ENCODE measurements at regions not wholly inside any gene's neighbourhood (a gene's known extent, or its start where the extent isn't known, plus 50 kb on each side); places are given as distances from the start of the nearest gene placed in this dataset.

- no peaks in the 10 kb centered on the region for H3F3A ChIP-seq (ENCODE audit: insufficient read depth, low read length)
- no peaks in the 10 kb centered on the region for H4K20me1 ChIP-seq (ENCODE audit: insufficient read depth, low read length)
- no peaks in the 10 kb centered on the region for H3K79me2 ChIP-seq (ENCODE audit: insufficient read depth, low read length)
- H3K4me2 ChIP-seq (ENCODE audit: low read length) = no peak overlapping the region
- H3K9me2 ChIP-seq (ENCODE audit: low read depth, low read length) = no peaks in the 10 kb centered on the region
- no peak for TF ChIP-seq EZH2 (IDR thresholded peaks at IDR 0.05; ENCODE audit: borderline replicate concordance, low read length)
- TF ChIP-seq CTCF (IDR thresholded peaks at IDR 0.05; ENCODE audit: low read length) = no peak
- H3K27ac ChIP-seq (ENCODE audit: low read depth, low read length, poor library complexity, severe bottlenecking) = no peak overlapping the region
- H3K9ac ChIP-seq (ENCODE audit: low read length) = no peak overlapping the region
- H2AFZ ChIP-seq (ENCODE audit: low read length) = no peak overlapping the region
- no peaks in the 10 kb centered on the region for H3K36me3 ChIP-seq (ENCODE audit: insufficient read depth, low read length)
- H3K9me3 ChIP-seq (ENCODE audit: low read length) = no peaks in the 10 kb centered on the region
- H3K4me3 ChIP-seq (ENCODE audit: low read depth, low read length, poor library complexity, severe bottlenecking) = no peak overlapping the region
- no peaks in the 10 kb centered on the region for H3K4me1 ChIP-seq (ENCODE audit: insufficient read depth, low read length, severe bottlenecking)
- no peaks in the 10 kb centered on the region for H3K27me3 ChIP-seq (ENCODE audit: insufficient read depth, low read length)
Measured at GRCh38 chr2:18167871-18168270, 289.4 kb downstream of the KCNS3 start.

DNA sequence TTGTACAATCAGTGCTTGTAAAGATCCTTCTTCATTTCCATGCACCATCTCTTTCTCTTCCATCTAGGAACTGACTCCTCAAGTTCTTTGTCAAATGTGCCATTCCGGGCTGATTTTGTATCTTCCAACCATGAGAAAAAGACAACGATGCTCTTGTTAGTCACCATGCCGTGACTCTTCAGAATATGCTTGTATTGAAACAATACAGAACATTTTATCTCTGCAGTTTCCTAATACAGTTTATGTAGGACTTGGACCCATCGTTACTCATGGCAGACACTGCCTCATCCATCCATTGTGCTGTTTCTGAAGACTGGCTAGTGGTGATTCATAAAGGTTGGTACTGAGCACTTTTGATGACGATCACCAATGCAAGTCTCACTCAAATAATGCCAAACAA is 283.2 kb downstream of the KCNS3 start:
- TF ChIP-seq EZH2 (IDR thresholded peaks at IDR 0.05; ENCODE audit: borderline replicate concordance, low read length) (no peak), CTCF (IDR thresholded peaks at IDR 0.05; ENCODE audit: low read length) (no peak)
- Histone ChIP-seq H3K4me3 (ENCODE audit: low read depth, low read length, poor library complexity, severe bottlenecking) (no peak overlapping the region), H3K36me3 (ENCODE audit: insufficient read depth, low read length) (no peaks in the 10 kb centered on the region), H3K27ac (ENCODE audit: low read depth, low read length, poor library complexity, severe bottlenecking) (no peak overlapping the region), H3K79me2 (ENCODE audit: insufficient read depth, low read length) (no peaks in the 10 kb centered on the region), H3F3A (ENCODE audit: insufficient read depth, low read length) (no peaks in the 10 kb centered on the region), H3K9me2 (ENCODE audit: low read depth, low read length) (no peaks in the 10 kb centered on the region), H4K20me1 (ENCODE audit: insufficient read depth, low read length) (no peaks in the 10 kb centered on the region), H2AFZ (ENCODE audit: low read length) (no peak overlapping the region), H3K9ac (ENCODE audit: low read length) (no peak overlapping the region), H3K9me3 (ENCODE audit: low read length) (no peaks in the 10 kb centered on the region), H3K4me2 (ENCODE audit: low read length) (no peak overlapping the region), H3K4me1 (ENCODE audit: insufficient read depth, low read length, severe bottlenecking) (no peaks in the 10 kb centered on the region), H3K27me3 (ENCODE audit: insufficient read depth, low read length) (no peaks in the 10 kb centered on the region)

DNA sequence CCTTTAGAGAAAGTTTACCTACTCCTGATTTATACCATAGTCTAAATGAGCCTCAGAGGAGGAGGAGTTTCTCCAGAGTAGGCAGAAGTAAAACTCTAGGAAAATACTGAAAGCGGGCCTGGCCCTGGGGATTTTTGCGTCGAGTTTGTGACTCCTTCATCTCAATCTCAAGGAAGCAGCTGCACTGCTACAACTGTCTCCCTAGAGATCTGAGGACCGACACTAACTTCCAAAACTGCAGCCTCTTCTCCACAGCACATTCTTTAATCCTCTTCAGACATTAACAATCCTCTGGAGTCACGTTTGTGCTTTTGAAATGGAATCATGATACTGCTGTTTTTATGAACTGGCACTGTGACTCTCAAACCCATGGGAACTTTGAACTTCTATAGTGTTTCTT is 281.4 kb downstream of the KCNS3 start:
- H3K4me2 ChIP-seq (ENCODE audit: low read length) = no peak overlapping the region
- no peaks in the 10 kb centered on the region for H3F3A ChIP-seq (ENCODE audit: insufficient read depth, low read length)
- H3K4me3 ChIP-seq (ENCODE audit: low read depth, low read length, poor library complexity, severe bottlenecking) = no peak overlapping the region
- H3K36me3 ChIP-seq (ENCODE audit: insufficient read depth, low read length) = no peaks in the 10 kb centered on the region
- no peaks in the 10 kb centered on the region for H3K79me2 ChIP-seq (ENCODE audit: insufficient read depth, low read length)
- H4K20me1 ChIP-seq (ENCODE audit: insufficient read depth, low read length) = no peaks in the 10 kb centered on the region
- H3K9me3 ChIP-seq (ENCODE audit: low read length) = no peaks in the 10 kb centered on the region
- H3K27me3 ChIP-seq (ENCODE audit: insufficient read depth, low read length) = no peaks in the 10 kb centered on the region
- TF ChIP-seq EZH2 (IDR thresholded peaks at IDR 0.05; ENCODE audit: borderline replicate concordance, low read length) (no peak), CTCF (IDR thresholded peaks at IDR 0.05; ENCODE audit: low read length) (no peak)
- no peak overlapping the region for H2AFZ ChIP-seq (ENCODE audit: low read length)
- H3K9me2 ChIP-seq (ENCODE audit: low read depth, low read length) = no peaks in the 10 kb centered on the region
- no peak overlapping the region for H3K27ac ChIP-seq (ENCODE audit: low read depth, low read length, poor library complexity, severe bottlenecking)
- no peaks in the 10 kb centered on the region for H3K4me1 ChIP-seq (ENCODE audit: insufficient read depth, low read length, severe bottlenecking)
- no peak overlapping the region for H3K9ac ChIP-seq (ENCODE audit: low read length)
